ENCODE measurements at regions not wholly inside any gene's neighbourhood (a gene's known extent, or its start where the extent isn't known, plus 50 kb on each side); places are given as distances from the start of the nearest gene placed in this dataset.
"Not testable (repeated sequence)": the region's sequence is repeated elsewhere in the genome, so short reads cannot be mapped to it uniquely, and the experiment has no call there.

- no peak for DNase-seq (ENCODE audit: low spot score in 2 of 2)
- intact Hi-C loops (cut with DNase I; ENCODE audit: low total_unique reads): no loop called here
- TF ChIP-seq CTCF (IDR thresholded peaks at IDR 0.05) (no peak), POLR2A (IDR thresholded peaks at IDR 0.05) (no peak)
- H3K4me3 ChIP-seq (ENCODE audit: low read depth, poor library complexity, severe bottlenecking): no peak overlapping the region
Observed at GRCh38 chr4:162469977-162470376, 306.2 kb upstream of the FSTL5 start.

- H3K4me3 ChIP-seq (ENCODE audit: low read depth, poor library complexity, severe bottlenecking); intact Hi-C loops (cut with DNase I; ENCODE audit: low total_unique reads); DNase-seq (ENCODE audit: low spot score in 2 of 2): not testable (repeated sequence)
- WGBS, 2 donors: 79 to 94% methylated on average over 1 of the region's 1 CpG
Observed at GRCh38 chr4:162465356-162465755, 301.6 kb upstream of the FSTL5 start.

GRCh38 chr4:162461952-162462351 is 298.2 kb upstream of the FSTL5 start:
- WGBS, 2 donors: 33 to 46% methylated on average over 1 of the region's 1 CpG
- intact Hi-C loops (cut with DNase I; ENCODE audit: low total_unique reads): no loop called here
- TF ChIP-seq POLR2A (IDR thresholded peaks at IDR 0.05) (no peak), CTCF (IDR thresholded peaks at IDR 0.05) (no peak)
- DNase-seq (ENCODE audit: low spot score in 2 of 2): no peak
- H3K4me3 ChIP-seq (ENCODE audit: low read depth, poor library complexity, severe bottlenecking): no peak overlapping the region

- H3K4me3 ChIP-seq (ENCODE audit: low read depth, poor library complexity, severe bottlenecking): no peak overlapping the region
- 88 to 91% methylated on average over 6 of the region's 6 CpGs for WGBS, 2 donors
- TF ChIP-seq CTCF (IDR thresholded peaks at IDR 0.05) (no peak), POLR2A (IDR thresholded peaks at IDR 0.05) (no peak)
- no peak for DNase-seq (ENCODE audit: low spot score in 2 of 2)
- intact Hi-C loops (cut with DNase I; ENCODE audit: low total_unique reads): no loop called here
Observed at GRCh38 chr4:162458051-162458450, 294.3 kb upstream of the FSTL5 start.

GRCh38 chr4:162457071-162457865 is 293.5 kb upstream of the FSTL5 start:
- no peak for DNase-seq (ENCODE audit: low spot score in 2 of 2)
- TF ChIP-seq POLR2A (IDR thresholded peaks at IDR 0.05): no peak
- TF ChIP-seq CTCF (IDR thresholded peaks at IDR 0.05): no peak
- WGBS, 2 donors: 69% methylated on average over 5 of the region's 5 CpGs
- no peak overlapping the region for H3K4me3 ChIP-seq (ENCODE audit: low read depth, poor library complexity, severe bottlenecking)
- intact Hi-C loops (cut with DNase I; ENCODE audit: low total_unique reads): no loop called here

GRCh38 chr4:162456106-162456505 is 292.3 kb upstream of the FSTL5 start:
- DNase-seq (ENCODE audit: low spot score in 2 of 2): no peak
- TF ChIP-seq POLR2A (IDR thresholded peaks at IDR 0.05) (no peak), CTCF (IDR thresholded peaks at IDR 0.05) (no peak)
- intact Hi-C loops (cut with DNase I; ENCODE audit: low total_unique reads): no loop called here
- 55 to 59% methylated on average over 3 of the region's 3 CpGs for WGBS, 2 donors
- no peak overlapping the region for H3K4me3 ChIP-seq (ENCODE audit: low read depth, poor library complexity, severe bottlenecking)
